HAP-1 (cell line): ENCODE measurements at regions not wholly inside any gene's neighbourhood (a gene's known extent, or its start where the extent isn't known, plus 50 kb on each side); places are given as distances from the start of the nearest gene placed in this dataset.

ENCODE experiments used
- DNase-seq, 2 experiments: peaks; one replicate each; pipeline ENCODE4 v3.0.0-alpha.2; 2016 to 2020; ENCODE audit warnings: low spot score in 2 of 2
- H3K27me3 ChIP-seq: fragments of 250-450 bp; sonication (Bioruptor Pico); 2 replicates; pipeline ENCODE4 v1.5.1; 2020; ENCODE audit warnings: low read depth, mild to moderate bottlenecking, moderate library complexity
- H3K36me3 ChIP-seq: fragments of 250-450 bp; sonication (Bioruptor Pico); replicated peaks from 2 replicates; pipeline ENCODE4 v1.5.1; 2020; ENCODE audit warnings: mild to moderate bottlenecking
- H3K4me1 ChIP-seq: fragments of 250-450 bp; sonication (Bioruptor Pico); 2 replicates; pipeline ENCODE4 v1.5.1; 2020; ENCODE audit warnings: mild to moderate bottlenecking
- H3K4me3 ChIP-seq: fragments of 250-450 bp; sonication (Bioruptor Pico); 2 replicates; pipeline ENCODE4 v1.5.1; 2020; ENCODE audit warnings: mild to moderate bottlenecking, moderate library complexity
- H3K9me3 ChIP-seq: fragments of 250-450 bp; sonication (Bioruptor Pico); 2 replicates; pipeline ENCODE4 v1.5.1; 2020; ENCODE audit warnings: mild to moderate bottlenecking, moderate library complexity
- in situ Hi-C: fragments of 300-500 bp; cut with MboI; formaldehyde crosslinking; loops from 3 replicates; pipeline ENCODE4 v1.14.3; 2020; ENCODE audit warnings: low sequenced_read_pairs, inconsistent platforms, mixed read lengths

GRCh38 chr6:133583907-133584427, 304.9 kb upstream of the TCF21 start:
- in situ Hi-C loops = no loop called here
- Histone ChIP-seq H3K36me3 (no peaks in the 10 kb centered on the region), H3K4me1 (no peaks in the 10 kb centered on the region), H3K4me3 (no peak overlapping the region), H3K27me3 (peaks cover 11% of the 10 kb centered on the region; the same call in 1 of the 2 replicates), H3K9me3 (no peaks in the 10 kb centered on the region)
- DNase-seq = no peak

GRCh38 chr6:133584823-133585222, 304.1 kb upstream of the TCF21 start:
- no peaks in the 10 kb centered on the region for H3K36me3 ChIP-seq
- DNase-seq = no peak
- no peaks in the 10 kb centered on the region for H3K4me1 ChIP-seq
- H3K27me3 ChIP-seq = peaks cover 9% of the 10 kb centered on the region; the same call in 1 of the 2 replicates
- H3K4me3 ChIP-seq = no peak overlapping the region
- in situ Hi-C loops = no loop called here
- H3K9me3 ChIP-seq = no peaks in the 10 kb centered on the region

GRCh38 chr6:133585978-133586377, 302.9 kb upstream of the TCF21 start:
- H3K9me3 ChIP-seq = no peaks in the 10 kb centered on the region
- in situ Hi-C loops = no loop called here

GRCh38 chr6:133587546-133588160, 301.3 kb upstream of the TCF21 start:
- H3K9me3 ChIP-seq = no peaks in the 10 kb centered on the region
- no peak for DNase-seq
- no peaks in the 10 kb centered on the region for H3K4me1 ChIP-seq
- no peaks in the 10 kb centered on the region for H3K36me3 ChIP-seq
- H3K27me3 ChIP-seq = 0 out of 2 replicates have a peak, but pooled peaks cover 2% of the 10 kb centered on the region
- in situ Hi-C loops = no loop called here
- no peak overlapping the region for H3K4me3 ChIP-seq

More at GRCh38 chr6:133585978-133586377, 302.9 kb upstream of the TCF21 start:
- H3K4me3 ChIP-seq = no peak overlapping the region
- no peak for DNase-seq
- H3K27me3 ChIP-seq = peaks cover 3% of the 10 kb centered on the region; the same call in 1 of the 2 replicates
- no peaks in the 10 kb centered on the region for H3K4me1 ChIP-seq
- no peaks in the 10 kb centered on the region for H3K36me3 ChIP-seq

- H3K36me3 ChIP-seq = no peaks in the 10 kb centered on the region
- no peaks in the 10 kb centered on the region for H3K4me1 ChIP-seq
- DNase-seq = no peak
- H3K27me3 ChIP-seq = 0 out of 2 replicates have a peak, but pooled peaks cover 2% of the 10 kb centered on the region
- no peak overlapping the region for H3K4me3 ChIP-seq
- in situ Hi-C loops = no loop called here
- no peaks in the 10 kb centered on the region for H3K9me3 ChIP-seq
Measured at GRCh38 chr6:133590196-133590595, 298.7 kb upstream of the TCF21 start.

GRCh38 chr6:133590814-133591213, 298.1 kb upstream of the TCF21 start:
- Histone ChIP-seq H3K27me3 (0 out of 2 replicates have a peak, but pooled peaks cover 2% of the 10 kb centered on the region), H3K36me3 (no peaks in the 10 kb centered on the region), H3K9me3 (no peaks in the 10 kb centered on the region), H3K4me1 (no peaks in the 10 kb centered on the region), H3K4me3 (no peak overlapping the region)
- DNase-seq = no peak
- in situ Hi-C loops = no loop called here

- in situ Hi-C loops = no loop called here
- no peaks in the 10 kb centered on the region for H3K4me1 ChIP-seq
Measured at GRCh38 chr6:133591275-133591674, 297.6 kb upstream of the TCF21 start.

GRCh38 chr6:133594652-133595110, 294.2 kb upstream of the TCF21 start:
- H3K27me3 ChIP-seq = no peaks in the 10 kb centered on the region
- H3K36me3 ChIP-seq = no peaks in the 10 kb centered on the region
- no peak overlapping the region for H3K4me3 ChIP-seq
- H3K4me1 ChIP-seq = no peaks in the 10 kb centered on the region
- no peak for DNase-seq
- H3K9me3 ChIP-seq = no peaks in the 10 kb centered on the region
- in situ Hi-C loops = no loop called here

More at GRCh38 chr6:133591275-133591674, 297.6 kb upstream of the TCF21 start:
- no peak for DNase-seq
- Histone ChIP-seq H3K27me3 (no peaks in the 10 kb centered on the region), H3K9me3 (no peaks in the 10 kb centered on the region), H3K4me3 (no peak overlapping the region), H3K36me3 (no peaks in the 10 kb centered on the region)

- Histone ChIP-seq H3K9me3 (no peaks in the 10 kb centered on the region), H3K4me1 (no peaks in the 10 kb centered on the region), H3K4me3 (no peak overlapping the region), H3K27me3 (no peaks in the 10 kb centered on the region), H3K36me3 (no peaks in the 10 kb centered on the region)
- in situ Hi-C loops = no loop called here
- DNase-seq = no peak
Measured at GRCh38 chr6:133595111-133595761, 293.7 kb upstream of the TCF21 start.

GRCh38 chr6:133606852-133607251, 282.1 kb upstream of the TCF21 start:
- Histone ChIP-seq H3K36me3 (no peaks in the 10 kb centered on the region), H3K27me3 (no peaks in the 10 kb centered on the region; the same call in 1 of the 2 replicates), H3K4me3 (no peak overlapping the region), H3K4me1 (no peaks in the 10 kb centered on the region), H3K9me3 (no peaks in the 10 kb centered on the region)
- in situ Hi-C loops = no loop called here
- no peak for DNase-seq

- no peak overlapping the region for H3K4me3 ChIP-seq
Measured at GRCh38 chr6:133608620-133609019, 280.3 kb upstream of the TCF21 start.

GRCh38 chr6:133609415-133610226, 279.3 kb upstream of the TCF21 start:
- no peaks in the 10 kb centered on the region for H3K9me3 ChIP-seq
- no peak overlapping the region for H3K4me3 ChIP-seq
- no peaks in the 10 kb centered on the region for H3K4me1 ChIP-seq
- in situ Hi-C loops = no loop called here
- H3K36me3 ChIP-seq = no peaks in the 10 kb centered on the region
- DNase-seq = no peak
- H3K27me3 ChIP-seq = no peaks in the 10 kb centered on the region

More at GRCh38 chr6:133608620-133609019, 280.3 kb upstream of the TCF21 start:
- no peaks in the 10 kb centered on the region for H3K9me3 ChIP-seq
- no peaks in the 10 kb centered on the region for H3K4me1 ChIP-seq
- no peaks in the 10 kb centered on the region for H3K27me3 ChIP-seq
- in situ Hi-C loops = no loop called here
- DNase-seq = no peak
- no peaks in the 10 kb centered on the region for H3K36me3 ChIP-seq

- no peaks in the 10 kb centered on the region for H3K36me3 ChIP-seq
Measured at GRCh38 chr6:133610227-133610840, 278.6 kb upstream of the TCF21 start.

More at GRCh38 chr6:133610227-133610840, 278.6 kb upstream of the TCF21 start:
- Histone ChIP-seq H3K4me1 (no peaks in the 10 kb centered on the region), H3K9me3 (no peaks in the 10 kb centered on the region), H3K27me3 (no peaks in the 10 kb centered on the region), H3K4me3 (no peak overlapping the region)
- in situ Hi-C loops = no loop called here
- DNase-seq = no peak
